ENCODE measurements at regions not wholly inside any gene's neighbourhood (a gene's known extent, or its start where the extent isn't known, plus 50 kb on each side); places are given as distances from the start of the nearest gene placed in this dataset.
A peak's percentile ranks its signal among the peaks of the same experiment; 100 is the strongest.

- Mint-ChIP-seq H3K4me3 (0 out of 3 replicates have a peak overlapping the region, but pooled peaks have one; percentile 2), H3K27me3 (ENCODE audit: insufficient read depth, low read depth, poor library complexity) (peaks cover 2% of the 10 kb centered on the region), H3K27ac (no peak overlapping the region), H3K36me3 (ENCODE audit: low read depth) (peaks cover 4% of the 10 kb centered on the region; the same call in 2 of the 3 replicates), H3K9me3 (no peaks in the 10 kb centered on the region; the same call in 2 of the 3 replicates), H3K4me1 (peaks cover 70% of the 10 kb centered on the region)
- Histone ChIP-seq H3K79me2 (replicated peaks; ENCODE audit: insufficient read depth) (peaks cover 32% of the 10 kb centered on the region), H4K20me1 (replicated peaks; ENCODE audit: insufficient read depth) (no peaks in the 10 kb centered on the region), H2AFZ (0 out of 2 replicates have a peak overlapping the region, but pooled peaks have one; percentile 19), H3K36me3 (ENCODE audit: insufficient read depth) (no peaks in the 10 kb centered on the region), H3K9me2 (ENCODE audit: insufficient read depth) (no peaks in the 10 kb centered on the region), H3K27me3 (ENCODE audit: insufficient read depth) (no peaks in the 10 kb centered on the region), H3F3A (replicated peaks; ENCODE audit: low read depth) (0 out of 2 replicates have a peak, but pooled peaks cover 7% of the 10 kb centered on the region), H3K4me1 (ENCODE audit: insufficient read depth) (peaks cover 61% of the 10 kb centered on the region), H3K4me3 (peak overlapping the region; percentile 34; the same call in 1 of the 2 replicates), H3K27ac (ENCODE audit: low read depth) (peak overlapping the region; percentile 40; the same call in 1 of the 2 replicates), H3K4me2 (peak overlapping the region; percentile 45)
- no peak for TF ChIP-seq EZH2phosphoT487 (IDR thresholded peaks at IDR 0.05; ENCODE audit: unreplicated experiment)
- no peak for TF ChIP-seq ETS1 (IDR thresholded peaks at IDR 0.05)
- TF ChIP-seq STAT1 (IDR thresholded peaks at IDR 0.05; ENCODE audit: unreplicated experiment), result no peak
- TF ChIP-seq CREB1 (CRISPR knock-in tag; IDR thresholded peaks at IDR 0.05; ENCODE audit: low read depth), result no peak
- no peak for TF ChIP-seq ZNF462 (CRISPR knock-in tag; IDR thresholded peaks at IDR 0.05)
- TF ChIP-seq ZNF114 (CRISPR knock-in tag; IDR thresholded peaks at IDR 0.05), result no peak
- no peak for TF ChIP-seq REST (IDR thresholded peaks at IDR 0.05; ENCODE audit: unreplicated experiment)
- TF ChIP-seq EZH2 (IDR thresholded peaks at IDR 0.05; ENCODE audit: low read depth, unreplicated experiment), result no peak
- TF ChIP-seq CTCF (conservative IDR thresholded peaks at IDR 0.05; ENCODE audit: low read depth in 2 of 2), result no peak
- TF ChIP-seq NANOG (IDR thresholded peaks at IDR 0.05; ENCODE audit: borderline replicate concordance), result no peak
- DNase-seq (ENCODE audit: low spot score) (peak; percentile 75), ATAC-seq (peak; percentile 79)
Observed at GRCh38 chr1:201678264-201679101, 139.6 kb downstream of the NAV1 start.
